Adrenal gland (tissue), 9 donors: ENCODE measurements at regions not wholly inside any gene's neighbourhood (a gene's known extent, or its start where the extent isn't known, plus 50 kb on each side); places are given as distances from the start of the nearest gene placed in this dataset.

ENCODE experiments used
- DNase-seq, 7 donors: peaks; one replicate each; pipeline ENCODE4 v3.0.0-alpha.2; 2019 to 2020
- H3K27ac ChIP-seq, 5 donors: fragments of 200-600 bp; sonication (generic) in 4 of 5; 1 replicate in 3 of 5; 2 replicates in 2 of 5; pipeline versions ENCODE4 v1.5.1 to v1.8.0; 2016 to 2020; ENCODE audit warnings: mild to moderate bottlenecking in 1 of 5
- H3K27me3 ChIP-seq: fragments of 200-600 bp; 2 replicates; pipeline ENCODE4 v1.8.0; 2021
- H3K36me3 ChIP-seq, 2 donors: fragments of 200-600 bp; replicated peaks in 1 of 2; 1 replicate in 1 of 2; 2 replicates in 1 of 2; pipeline versions ENCODE4 v1.5.1 to v1.8.0; 2018 to 2022
- H3K4me1 ChIP-seq, 2 donors: fragments of 200-600 bp; replicated peaks in 1 of 2; 1 replicate in 1 of 2; 2 replicates in 1 of 2; pipeline versions ENCODE4 v1.5.1 to v1.8.0; 2018 to 2021
- H3K4me3 ChIP-seq, 4 donors: fragments of 200-600 bp; sonication (generic) in 3 of 4; one replicate each; pipeline ENCODE4 v1.5.1; 2016 to 2018
- H3K9me3 ChIP-seq, 3 donors: fragments of 200-600 bp; sonication (generic) in 1 of 3; replicated peaks in 1 of 3; 1 replicate in 2 of 3; 2 replicates in 1 of 3; pipeline versions ENCODE4 v1.5.1 to v1.8.0; 2016 to 2021
- CTCF ChIP-seq, 6 experiments: fragments of 450-650 bp in 4 of 6; fragments of 200-600 bp in 2 of 6; sonication (generic) in 1 of 6; IDR thresholded peaks; 1 replicate in 5 of 6; 2 replicates in 1 of 6; pipeline versions ENCODE4 v1.5.1 to v1.8.0; 2016 to 2021; ENCODE audit warnings: antibody characterized with exemption in 6 of 6, mild to moderate bottlenecking in 2 of 6, moderate library complexity in 1 of 6
- POLR2A ChIP-seq, 2 donors: fragments of 450-650 bp; IDR thresholded peaks; one replicate each; pipeline ENCODE4 v1.6.1; 2017; ENCODE audit warnings: antibody characterized with exemption in 2 of 2, mild to moderate bottlenecking in 2 of 2, moderate library complexity in 1 of 2
- WGBS, 4 donors: extraction: QIAGEN DNeasy Blood & Tissue Kit in 2 of 4; methylation state at CpG; one replicate each; pipeline versions ENCODE4 v1.1.5 to v1.1.7; 2013 to 2017; 5-methylcytosine and 5-hydroxymethylcytosine counted together
- intact Hi-C, 2 donors: fragments of 100-400 bp; cut with DNase I; formaldehyde crosslinking; loops; one replicate each; pipeline versions ENCODE4 v1.14.1 to v1.15.0; 2022 to 2023
- donor health status: healthy with polysubstance abuse.
- donor health status: Bipolar disorder and iron deficiency.
- donor health status: DM: yes; HTN: yes; CAD: no.
- donor health status: DM: no; HTN: no; CAD: no.
- donor health status: DM: no; HTN: no; CAD: no.

DNA sequence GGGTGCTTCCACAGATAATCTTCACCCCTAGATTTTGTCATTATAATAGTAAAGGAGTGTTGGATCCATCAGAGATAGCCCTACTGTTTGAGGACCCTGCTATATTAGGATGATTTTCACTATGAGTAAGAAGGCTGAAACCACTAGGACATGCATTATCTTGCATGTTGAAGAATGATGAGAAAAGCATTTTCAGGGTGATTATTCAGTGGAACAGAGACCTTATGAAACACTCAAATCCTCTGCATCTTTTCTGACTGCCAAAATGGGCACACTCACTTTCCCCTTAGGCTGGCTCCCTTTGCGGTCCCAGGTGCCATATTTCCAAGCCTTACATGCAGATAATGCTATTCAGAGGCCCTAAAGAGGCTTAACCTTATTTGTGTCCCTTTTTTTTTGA, 296.9 kb downstream of the RND3 start:
- H3K36me3 ChIP-seq = no peaks in the 10 kb centered on the region
- H3K9me3 ChIP-seq = no peaks in the 10 kb centered on the region
- no peaks in the 10 kb centered on the region for H3K4me1 ChIP-seq
- intact Hi-C loops = no loop called here
- no peak for TF ChIP-seq POLR2A (IDR thresholded peaks at IDR 0.05)
- no peak for TF ChIP-seq CTCF (IDR thresholded peaks at IDR 0.05)
- no peaks in the 10 kb centered on the region for H3K27me3 ChIP-seq
- 88 to 100% (median 96%) methylated on average over 1 of the region's 1 CpG for WGBS, 4 donors
- no peak for DNase-seq
- H3K27ac ChIP-seq = no peak overlapping the region
- H3K4me3 ChIP-seq = no peak overlapping the region

DNA sequence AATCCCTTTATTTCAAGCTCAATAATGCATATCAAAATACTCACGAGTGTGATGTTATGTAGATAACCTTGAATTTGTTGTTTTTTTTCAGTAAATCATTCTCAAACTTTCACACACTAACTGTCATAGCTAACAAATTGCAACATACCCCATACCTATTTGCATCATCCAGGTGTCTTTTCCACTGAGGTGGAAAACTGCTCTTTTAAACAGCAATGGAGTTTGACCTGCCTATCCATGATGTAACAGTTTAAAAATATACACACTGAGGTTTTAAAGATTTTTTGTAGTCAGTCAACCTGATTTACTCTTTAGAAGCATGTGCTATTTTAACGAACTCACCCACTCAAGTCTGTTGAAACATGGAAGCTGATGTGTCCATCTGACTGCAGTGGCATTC, 298.7 kb downstream of the RND3 start:
- no peak for DNase-seq
- H3K4me3 ChIP-seq = no peak overlapping the region
- intact Hi-C loops = no loop called here
- no peaks in the 10 kb centered on the region for H3K27me3 ChIP-seq
- no peaks in the 10 kb centered on the region for H3K36me3 ChIP-seq
- no peaks in the 10 kb centered on the region for H3K9me3 ChIP-seq
- no peak overlapping the region for H3K27ac ChIP-seq
- WGBS, 4 donors = 52 to 66% (median 63%) methylated on average over 2 of the region's 2 CpGs
- no peak for TF ChIP-seq CTCF (IDR thresholded peaks at IDR 0.05)
- no peaks in the 10 kb centered on the region for H3K4me1 ChIP-seq

- Histone ChIP-seq H3K27me3 (no peaks in the 10 kb centered on the region), H3K36me3 (no peaks in the 10 kb centered on the region), H3K4me1 (no peaks in the 10 kb centered on the region), H3K4me3 (no peak overlapping the region), H3K9me3 (no peaks in the 10 kb centered on the region), H3K27ac (no peak overlapping the region)
- 47 to 55% (median 49%) methylated on average over 4 of the region's 4 CpGs for WGBS, 4 donors
- DNase-seq = no peak
- TF ChIP-seq CTCF (IDR thresholded peaks at IDR 0.05) (no peak), POLR2A (IDR thresholded peaks at IDR 0.05) (no peak)
- intact Hi-C loops = no loop called here
These were observed 299.3 kb downstream of the RND3 start for GRCh38 chr2:150188177-150188576.

GRCh38 chr2:150182566-150183235, 304.8 kb downstream of the RND3 start:
- no peaks in the 10 kb centered on the region for H3K9me3 ChIP-seq
- TF ChIP-seq CTCF (IDR thresholded peaks at IDR 0.05) = no peak
- no peak for TF ChIP-seq POLR2A (IDR thresholded peaks at IDR 0.05)
- WGBS, 4 donors = 41 to 46% (median 44%) methylated on average over 5 of the region's 5 CpGs
- H3K4me3 ChIP-seq = no peak overlapping the region
- no peaks in the 10 kb centered on the region for H3K27me3 ChIP-seq
- H3K36me3 ChIP-seq = no peaks in the 10 kb centered on the region
- intact Hi-C loops = no loop called here
- H3K4me1 ChIP-seq = no peaks in the 10 kb centered on the region
- peak in 3 of 7 donors; percentile 18 to 63 (median 48) for DNase-seq
- peak overlapping the region in 1 of 5 donors; percentile 40 for H3K27ac ChIP-seq
